VCaP (cell line): ENCODE measurements at regions not wholly inside any gene's neighbourhood (a gene's known extent, or its start where the extent isn't known, plus 50 kb on each side); places are given as distances from the start of the nearest gene placed in this dataset.

Experiments
- H3K27ac ChIP-seq: fragments of 450-650 bp; 2 replicates; pipeline ENCODE4 v1.5.1; 2017
- TF ChIP-seq, protein P1 (sequence below): fragments of 450-650 bp; conservative IDR thresholded peaks from 2 replicates; pipeline ENCODE4 v1.5.1; 2017; ENCODE audit warnings: mild to moderate bottlenecking, moderate library complexity

GRCh38 chr6:14822012-14822553, 423.8 kb upstream of the JARID2 start:
- no peak overlapping the region for H3K27ac ChIP-seq
- TF ChIP-seq, protein P1, sequence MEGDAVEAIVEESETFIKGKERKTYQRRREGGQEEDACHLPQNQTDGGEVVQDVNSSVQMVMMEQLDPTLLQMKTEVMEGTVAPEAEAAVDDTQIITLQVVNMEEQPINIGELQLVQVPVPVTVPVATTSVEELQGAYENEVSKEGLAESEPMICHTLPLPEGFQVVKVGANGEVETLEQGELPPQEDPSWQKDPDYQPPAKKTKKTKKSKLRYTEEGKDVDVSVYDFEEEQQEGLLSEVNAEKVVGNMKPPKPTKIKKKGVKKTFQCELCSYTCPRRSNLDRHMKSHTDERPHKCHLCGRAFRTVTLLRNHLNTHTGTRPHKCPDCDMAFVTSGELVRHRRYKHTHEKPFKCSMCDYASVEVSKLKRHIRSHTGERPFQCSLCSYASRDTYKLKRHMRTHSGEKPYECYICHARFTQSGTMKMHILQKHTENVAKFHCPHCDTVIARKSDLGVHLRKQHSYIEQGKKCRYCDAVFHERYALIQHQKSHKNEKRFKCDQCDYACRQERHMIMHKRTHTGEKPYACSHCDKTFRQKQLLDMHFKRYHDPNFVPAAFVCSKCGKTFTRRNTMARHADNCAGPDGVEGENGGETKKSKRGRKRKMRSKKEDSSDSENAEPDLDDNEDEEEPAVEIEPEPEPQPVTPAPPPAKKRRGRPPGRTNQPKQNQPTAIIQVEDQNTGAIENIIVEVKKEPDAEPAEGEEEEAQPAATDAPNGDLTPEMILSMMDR, result no peak

- H3K27ac ChIP-seq, result no peak overlapping the region
- TF ChIP-seq, protein P1, result no peak
Observed at GRCh38 chr6:14822679-14823078, 423.2 kb upstream of the JARID2 start.

DNA sequence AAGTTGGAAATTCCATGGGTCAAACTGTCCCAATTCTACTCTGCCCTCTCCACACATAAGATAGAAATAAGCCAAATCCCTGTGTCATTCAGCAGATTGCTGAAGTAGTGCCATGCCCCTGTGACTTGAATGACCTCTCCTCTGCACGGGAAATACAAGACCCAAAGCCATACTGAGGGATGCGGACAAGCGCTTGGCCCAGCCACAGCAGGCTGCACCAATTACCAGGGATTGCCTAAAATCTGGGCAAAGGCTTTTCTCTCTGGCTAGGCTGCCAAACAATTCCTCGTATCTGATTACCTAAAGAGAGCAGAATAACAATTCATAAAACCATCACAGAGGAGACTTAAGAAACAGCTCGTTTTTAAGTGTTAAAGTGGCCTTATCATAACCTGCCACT, 421.8 kb upstream of the JARID2 start:
- TF ChIP-seq, protein P1, result no peak
- H3K27ac ChIP-seq, result no peak overlapping the region

- TF ChIP-seq, protein P1, result no peak
- H3K27ac ChIP-seq, result no peak overlapping the region
Observed at GRCh38 chr6:14824484-14825275, 421.2 kb upstream of the JARID2 start.

DNA sequence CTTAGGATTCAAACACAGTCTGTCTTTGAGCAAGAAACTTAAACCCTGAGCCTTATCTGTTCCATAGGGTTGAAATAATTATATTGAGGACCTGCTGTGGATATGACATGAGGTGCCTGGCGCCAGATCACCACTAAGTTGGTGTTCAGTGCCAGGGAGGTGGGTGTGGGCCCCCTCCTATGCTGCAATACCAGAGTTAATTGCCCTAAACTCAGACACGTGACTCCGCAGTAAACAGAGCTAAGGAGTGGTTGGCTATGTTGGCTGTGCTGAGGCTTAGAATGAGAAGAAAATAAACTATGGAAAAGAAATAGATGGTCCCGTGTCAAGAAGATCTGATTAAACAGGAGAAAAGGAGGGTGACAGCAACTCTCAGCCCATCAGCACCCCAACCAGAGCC, 419.4 kb upstream of the JARID2 start:
- no peak overlapping the region for H3K27ac ChIP-seq
- TF ChIP-seq, protein P1, result no peak

DNA sequence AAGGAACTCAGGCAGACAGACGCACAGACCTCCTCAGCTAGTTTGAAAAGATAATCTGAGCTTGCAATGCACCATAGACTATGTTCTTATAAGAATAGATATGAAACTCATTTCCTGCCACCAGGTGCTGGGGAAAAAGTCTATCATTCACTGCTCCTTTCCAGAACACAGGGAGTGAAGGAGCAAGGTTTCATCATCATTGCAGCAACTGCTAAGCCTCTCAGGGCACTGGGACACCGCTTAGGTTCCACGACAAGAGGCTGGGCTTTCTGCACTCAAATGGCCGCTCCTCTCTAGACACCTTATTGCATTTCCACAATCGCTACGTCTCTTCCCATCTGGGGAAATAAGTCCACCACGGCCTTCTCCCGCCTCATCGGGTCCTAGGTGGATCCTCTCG, 418.5 kb upstream of the JARID2 start:
- TF ChIP-seq, protein P1, result no peak

GRCh38 chr6:14828201-14828611, 417.7 kb upstream of the JARID2 start:
- no peak overlapping the region for H3K27ac ChIP-seq

More for the DNA sequence above, 418.5 kb upstream of the JARID2 start:
- no peak overlapping the region for H3K27ac ChIP-seq

More at GRCh38 chr6:14828201-14828611, 417.7 kb upstream of the JARID2 start:
- TF ChIP-seq, protein P1, result no peak
